ENCODE measurements at regions not wholly inside any gene's neighbourhood (a gene's known extent, or its start where the extent isn't known, plus 50 kb on each side); places are given as distances from the start of the nearest gene placed in this dataset.

- no peaks in the 10 kb centered on the region for H3K79me2 ChIP-seq (ENCODE audit: insufficient read depth, low read length)
- no peak overlapping the region for H3K4me2 ChIP-seq (ENCODE audit: insufficient read depth, low read length)
- H3K27me3 ChIP-seq (ENCODE audit: insufficient read depth, low read length): no peaks in the 10 kb centered on the region
- no peak for TF ChIP-seq CTCF (IDR thresholded peaks at IDR 0.05; ENCODE audit: extremely low read depth, low read depth, low read length)
- no peak overlapping the region for H2AFZ ChIP-seq (ENCODE audit: low read length)
- H4K20me1 ChIP-seq (ENCODE audit: insufficient read depth, low read length): no peaks in the 10 kb centered on the region
- no peaks in the 10 kb centered on the region for H3K9me3 ChIP-seq (ENCODE audit: low read depth, low read length)
- DNase-seq (ENCODE audit: insufficient read length, low spot score, missing footprints): no peak
- H3K4me3 ChIP-seq (ENCODE audit: insufficient read depth, low read length): no peak overlapping the region
- no peaks in the 10 kb centered on the region for H3K36me3 ChIP-seq (ENCODE audit: insufficient read depth, low read length)
- H3K4me1 ChIP-seq (ENCODE audit: insufficient read depth, low read length): peaks cover 11% of the 10 kb centered on the region
- H3K27ac ChIP-seq (ENCODE audit: low read depth, low read length): no peak overlapping the region
Measured at GRCh38 chr11:93082900-93083299, 113.4 kb downstream of the MTNR1B start.

GRCh38 chr11:93084727-93085505 is 112.9 kb downstream of the SLC36A4 start:
- Histone ChIP-seq H3K4me2 (ENCODE audit: insufficient read depth, low read length) (peak overlapping the region; percentile 3), H4K20me1 (ENCODE audit: insufficient read depth, low read length) (no peaks in the 10 kb centered on the region), H3K27ac (ENCODE audit: low read depth, low read length) (peak overlapping the region; percentile 39), H3K36me3 (ENCODE audit: insufficient read depth, low read length) (no peaks in the 10 kb centered on the region), H3K9me3 (ENCODE audit: low read depth, low read length) (no peaks in the 10 kb centered on the region), H3K4me3 (ENCODE audit: insufficient read depth, low read length) (no peak overlapping the region), H3K4me1 (ENCODE audit: insufficient read depth, low read length) (peaks cover 11% of the 10 kb centered on the region), H2AFZ (ENCODE audit: low read length) (peak overlapping the region; percentile 76), H3K79me2 (ENCODE audit: insufficient read depth, low read length) (no peaks in the 10 kb centered on the region), H3K27me3 (ENCODE audit: insufficient read depth, low read length) (no peaks in the 10 kb centered on the region)
- DNase-seq (ENCODE audit: insufficient read length, low spot score, missing footprints): no peak
- no peak for TF ChIP-seq CTCF (IDR thresholded peaks at IDR 0.05; ENCODE audit: extremely low read depth, low read depth, low read length)

DNA sequence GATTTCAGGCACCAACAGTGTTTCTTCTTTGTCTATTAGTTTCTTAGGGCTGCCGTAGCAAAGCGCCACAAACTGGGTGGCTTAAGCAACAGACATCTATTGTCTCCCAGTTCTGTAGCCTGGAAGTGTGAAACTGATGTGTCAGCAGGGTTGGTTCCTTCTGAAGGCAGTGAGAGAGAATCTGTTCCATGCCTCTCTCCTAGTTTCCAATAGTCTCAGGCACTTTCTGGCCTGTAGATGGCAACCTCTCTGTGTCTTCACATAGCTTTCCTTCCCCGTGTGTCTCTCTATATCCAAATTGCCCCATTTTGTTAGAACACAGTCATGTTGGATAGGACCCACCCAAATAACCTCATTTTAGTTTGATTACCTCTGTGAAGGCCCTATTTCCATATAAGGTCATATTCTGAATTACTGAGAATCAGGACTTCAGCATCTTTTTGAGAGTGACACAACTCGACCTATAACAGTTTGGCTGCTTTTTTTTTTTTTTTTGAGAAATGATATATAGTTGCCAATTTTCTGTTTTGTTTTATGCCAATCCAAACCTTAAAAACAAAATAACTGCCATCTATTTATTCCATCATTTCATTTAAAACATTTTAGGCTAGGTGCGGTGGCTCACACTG is 108.2 kb downstream of the SLC36A4 start:
- no peak overlapping the region for H3K4me3 ChIP-seq (ENCODE audit: insufficient read depth, low read length)
- H3K27me3 ChIP-seq (ENCODE audit: insufficient read depth, low read length): no peaks in the 10 kb centered on the region
- peak overlapping the region; percentile 74 for H2AFZ ChIP-seq (ENCODE audit: low read length)
- H4K20me1 ChIP-seq (ENCODE audit: insufficient read depth, low read length): no peaks in the 10 kb centered on the region
- no peak overlapping the region for H3K4me2 ChIP-seq (ENCODE audit: insufficient read depth, low read length)
- H3K4me1 ChIP-seq (ENCODE audit: insufficient read depth, low read length): peaks cover 11% of the 10 kb centered on the region
- H3K27ac ChIP-seq (ENCODE audit: low read depth, low read length): no peak overlapping the region
- no peaks in the 10 kb centered on the region for H3K79me2 ChIP-seq (ENCODE audit: insufficient read depth, low read length)
- no peaks in the 10 kb centered on the region for H3K9me3 ChIP-seq (ENCODE audit: low read depth, low read length)
- DNase-seq (ENCODE audit: insufficient read length, low spot score, missing footprints): no peak
- peak; percentile 77 for TF ChIP-seq CTCF (IDR thresholded peaks at IDR 0.05; ENCODE audit: extremely low read depth, low read depth, low read length)
- H3K36me3 ChIP-seq (ENCODE audit: insufficient read depth, low read length): no peaks in the 10 kb centered on the region

All from osteoblast (primary cell).